ENCODE measurements at regions not wholly inside any gene's neighbourhood (a gene's known extent, or its start where the extent isn't known, plus 50 kb on each side); places are given as distances from the start of the nearest gene placed in this dataset.

GRCh38 chr2:74756356-74756890 is 77.5 kb upstream of the HK2 start:
- intact Hi-C loops (cut with DNase I): no loop called here
- ATAC-seq (no peak), DNase-seq (no peak)

- DNase-seq (no peak), ATAC-seq (no peak)
- intact Hi-C loops (cut with DNase I): no loop called here
These were observed 73.9 kb upstream of the HK2 start for GRCh38 chr2:74759986-74760385.

GRCh38 chr2:74760875-74761630 is 72.9 kb upstream of the HK2 start:
- no peak for DNase-seq
- intact Hi-C loops (cut with DNase I): no loop called here
- ATAC-seq: peak in 1 of 2 donors; percentile 61

GRCh38 chr2:74762789-74763188 is 71.1 kb upstream of the HK2 start:
- no peak for DNase-seq
- ATAC-seq: no peak
- intact Hi-C loops (cut with DNase I): no loop called here

- DNase-seq: no peak
- ATAC-seq: peak in 1 of 2 donors; percentile 84
- intact Hi-C loops (cut with DNase I): no loop called here
These were observed 69.9 kb upstream of the HK2 start for GRCh38 chr2:74763962-74764428.

- intact Hi-C loops (cut with DNase I): no loop called here
- DNase-seq (no peak), ATAC-seq (no peak)
These were observed 69.3 kb upstream of the HK2 start for GRCh38 chr2:74764429-74765272.

GRCh38 chr2:74766780-74767179 is 67.1 kb upstream of the HK2 start:
- intact Hi-C loops (cut with DNase I): no loop called here
- DNase-seq (no peak), ATAC-seq (no peak)

GRCh38 chr2:74767618-74768017 is 66.3 kb upstream of the HK2 start:
- no peak for DNase-seq
- ATAC-seq: no peak
- intact Hi-C loops (cut with DNase I): no loop called here

- ATAC-seq (peak; percentile 64 to 85), DNase-seq (no peak)
- intact Hi-C loops (cut with DNase I): no loop called here
These were observed 65.5 kb upstream of the HK2 start for GRCh38 chr2:74768401-74768914.

GRCh38 chr2:74772046-74772445 is 61.9 kb upstream of the HK2 start:
- intact Hi-C loops (cut with DNase I): no loop called here

GRCh38 chr2:74777161-74777900 is 56.6 kb upstream of the HK2 start:
- DNase-seq (no peak), ATAC-seq (peak; percentile 10 to 82)
- intact Hi-C loops (cut with DNase I): no loop called here

More at GRCh38 chr2:74772046-74772445, 61.9 kb upstream of the HK2 start:
- DNase-seq: no peak
- no peak for ATAC-seq

GRCh38 chr2:74778381-74779264 is 55.3 kb upstream of the HK2 start:
- ATAC-seq (peak; percentile 70 to 74), DNase-seq (peak; percentile 33)
- intact Hi-C loops (cut with DNase I): no loop called here

- intact Hi-C loops (cut with DNase I): no loop called here
- ATAC-seq (no peak), DNase-seq (no peak)
These were observed 54.7 kb upstream of the HK2 start for GRCh38 chr2:74779265-74779558.

- DNase-seq: no peak
- intact Hi-C loops (cut with DNase I): no loop called here
- ATAC-seq: no peak
These were observed 54.3 kb upstream of the HK2 start for GRCh38 chr2:74779587-74780135.
